ENCODE measurements at regions not wholly inside any gene's neighbourhood (a gene's known extent, or its start where the extent isn't known, plus 50 kb on each side); places are given as distances from the start of the nearest gene placed in this dataset.
"Not testable (repeated sequence)": the region's sequence is repeated elsewhere in the genome, so short reads cannot be mapped to it uniquely, and the experiment has no call there.

GRCh38 chr1:221983444-221983843 lies 241.6 kb upstream of the DUSP10 start:
- no peak for DNase-seq

- no peak for DNase-seq
Observed at GRCh38 chr1:221981461-221981860, 239.6 kb upstream of the DUSP10 start.

DNA sequence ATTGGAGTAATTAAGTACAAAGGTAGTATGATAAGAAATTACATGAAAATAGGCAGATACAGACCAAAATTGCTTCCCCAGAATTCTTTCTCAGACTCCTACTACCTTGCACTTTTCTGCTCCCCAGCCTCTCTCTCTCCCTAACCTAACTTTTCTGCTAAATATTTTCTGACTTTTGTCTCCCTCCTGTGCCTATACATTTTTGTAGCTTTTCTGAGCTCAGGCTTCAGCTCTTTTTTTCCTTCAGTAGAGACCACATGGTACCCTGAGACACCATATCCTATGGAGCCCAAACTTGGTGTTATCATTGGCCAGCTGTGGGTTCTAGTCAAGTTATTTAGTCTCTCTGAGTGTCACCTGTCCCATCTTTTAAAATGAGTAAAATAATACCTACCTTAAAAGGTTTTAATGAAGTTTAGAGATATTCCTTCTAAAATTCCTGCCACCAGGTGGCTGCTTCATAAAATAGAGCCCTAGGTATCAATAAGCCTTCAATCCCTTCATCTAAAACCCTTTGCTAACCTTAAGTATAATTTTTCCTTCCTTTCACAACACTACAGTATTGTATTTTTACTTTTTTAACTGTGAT lies 237.6 kb upstream of the DUSP10 start:
- DNase-seq: no peak

DNA sequence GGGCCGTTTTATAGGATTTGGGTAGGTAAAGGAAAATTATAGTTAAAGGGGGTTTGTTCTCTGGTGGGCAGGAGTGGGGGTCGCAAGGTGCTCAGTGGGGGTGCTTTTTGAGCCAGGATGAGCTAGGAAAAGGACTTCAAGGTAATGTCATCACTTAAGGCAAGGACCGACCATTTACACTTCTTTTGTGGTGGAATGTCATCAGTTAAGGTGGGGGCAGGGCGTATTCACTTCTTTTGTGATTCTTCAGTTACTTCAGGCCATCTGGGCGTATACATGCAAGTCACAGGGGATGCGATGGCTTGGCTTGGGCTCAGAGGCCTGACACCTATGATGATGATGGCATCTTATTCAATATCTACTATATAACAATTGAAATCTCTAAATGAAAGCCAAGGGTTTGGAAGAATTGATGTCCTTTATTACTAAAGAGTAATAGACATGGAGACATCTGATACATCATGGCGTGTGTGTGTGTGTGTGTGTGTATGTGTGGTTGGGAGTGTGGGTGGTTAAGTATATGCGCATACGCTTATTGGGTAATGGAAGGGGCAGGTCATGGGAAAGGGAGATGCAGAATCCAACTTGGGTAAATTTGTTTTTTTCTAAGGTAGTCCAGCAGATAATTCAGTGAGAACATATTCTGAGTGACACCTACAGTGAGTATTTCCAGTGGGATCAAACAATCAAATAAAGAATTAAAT lies 236.9 kb upstream of the DUSP10 start:
- not testable (repeated sequence) for DNase-seq

GRCh38 chr1:221973787-221974186 lies 231.9 kb upstream of the DUSP10 start:
- DNase-seq: not testable (repeated sequence)

GRCh38 chr1:221972276-221973235 lies 230.7 kb upstream of the DUSP10 start:
- no peak for DNase-seq

GRCh38 chr1:221971035-221971434 lies 229.1 kb upstream of the DUSP10 start:
- not testable (repeated sequence) for DNase-seq

DNA sequence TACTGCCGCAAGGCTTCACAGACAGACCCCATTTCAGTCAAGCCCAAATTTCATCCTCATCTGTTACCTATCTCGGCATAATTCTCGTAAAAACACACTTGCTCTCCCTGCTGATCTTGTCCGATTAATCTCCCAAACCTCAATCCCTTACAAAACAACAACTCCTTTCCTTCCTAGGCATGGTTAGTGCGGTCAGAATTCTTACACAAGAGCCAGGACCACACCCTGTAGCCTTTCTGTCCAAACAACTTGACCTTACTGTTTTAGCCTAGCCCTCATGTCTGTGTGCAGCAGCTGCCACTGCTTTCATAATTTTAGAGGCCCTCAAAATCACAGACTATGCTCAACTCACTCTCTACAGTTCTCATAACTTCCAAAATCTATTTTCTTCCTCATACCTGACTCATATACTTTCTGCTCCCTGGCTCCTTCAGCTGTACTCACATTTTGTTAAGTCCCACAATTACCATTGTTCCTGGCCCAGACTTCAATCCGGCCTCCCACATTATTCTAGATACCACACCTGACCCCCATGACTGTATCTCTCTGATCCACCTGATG lies 227.5 kb upstream of the DUSP10 start:
- not testable (repeated sequence) for DNase-seq

GRCh38 chr1:221967538-221967937 lies 225.6 kb upstream of the DUSP10 start:
- not testable (repeated sequence) for DNase-seq

DNA sequence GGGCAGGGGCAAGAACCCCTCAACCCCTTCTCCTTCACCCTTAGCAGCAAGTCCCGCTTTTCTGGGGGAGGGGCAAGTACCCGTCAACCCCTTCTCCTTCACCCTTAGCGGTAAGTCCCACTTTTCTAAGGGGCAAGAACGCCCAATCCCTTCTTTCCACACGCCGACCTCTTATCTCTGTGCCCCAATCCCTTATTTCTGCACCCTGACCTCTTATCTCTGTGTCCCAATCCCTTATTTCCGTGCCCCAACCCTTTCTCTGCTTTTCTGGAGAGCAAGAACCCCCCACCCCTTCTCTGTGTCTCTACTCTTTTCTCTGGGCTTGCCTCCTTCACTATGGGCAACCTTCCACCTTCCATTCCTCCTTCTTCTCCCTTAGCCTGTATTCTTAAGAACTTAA lies 225.0 kb upstream of the DUSP10 start:
- not testable (repeated sequence) for DNase-seq

- DNase-seq: not testable (repeated sequence)
Observed at GRCh38 chr1:221965891-221966290, 224.0 kb upstream of the DUSP10 start.

DNA sequence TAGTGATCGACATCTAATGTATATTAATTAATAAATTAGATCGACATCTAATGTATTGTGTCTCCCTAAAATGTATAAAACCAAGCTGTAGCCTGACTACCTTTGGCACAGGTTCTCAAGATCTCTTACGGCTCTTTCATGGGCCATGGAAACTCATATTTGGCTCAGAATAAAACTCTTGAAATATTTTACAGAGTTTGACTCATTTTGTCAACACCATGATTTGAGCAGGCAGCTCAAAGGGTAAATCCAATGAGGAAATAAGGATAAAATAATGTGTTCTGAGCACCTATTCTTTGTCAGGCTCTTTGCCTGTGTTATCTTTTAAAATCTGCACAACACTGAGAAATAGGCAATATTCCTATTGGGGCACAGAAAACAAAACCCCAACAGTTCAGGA lies 223.4 kb upstream of the DUSP10 start:
- DNase-seq: no peak

DNA sequence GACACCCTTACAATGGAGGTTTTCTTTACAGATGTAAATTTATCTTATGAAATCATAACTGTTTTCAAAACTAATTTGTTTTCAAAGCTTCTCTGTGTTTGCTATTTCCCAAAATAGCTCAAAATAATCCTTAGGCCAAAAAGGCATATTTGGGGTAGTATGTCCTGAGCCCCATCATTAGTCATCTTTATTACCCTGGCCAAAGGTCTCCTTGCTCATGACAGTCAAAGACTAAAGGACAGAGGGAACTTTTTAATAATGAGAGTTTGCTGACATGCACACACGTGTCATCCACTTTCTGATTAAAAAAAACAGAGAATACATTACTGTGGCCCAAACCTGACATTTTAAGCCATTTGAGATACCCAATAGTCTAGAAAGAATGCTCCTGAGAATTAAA lies 221.9 kb upstream of the DUSP10 start:
- no peak for DNase-seq

DNA sequence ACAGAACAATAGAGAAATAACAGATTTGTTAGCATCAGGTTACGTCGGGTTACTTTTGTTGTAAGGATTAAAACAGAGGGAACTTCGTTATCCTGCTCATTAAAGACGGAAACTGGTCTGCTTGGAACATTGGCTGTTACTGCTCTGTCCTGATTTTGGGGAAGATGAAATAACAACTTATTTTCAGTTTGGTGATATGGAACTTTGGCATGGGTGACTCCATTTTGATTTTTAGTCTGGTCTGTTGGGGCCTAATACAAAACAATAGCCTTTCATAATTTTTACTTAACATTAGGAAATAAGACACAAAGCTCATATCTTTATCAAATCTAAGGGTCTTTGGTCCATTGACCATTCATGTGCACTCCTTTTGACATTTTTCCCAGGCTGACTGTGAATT lies 220.5 kb upstream of the DUSP10 start:
- DNase-seq: no peak

- peak; percentile 16 to 21 for DNase-seq
Observed at GRCh38 chr1:221961532-221962292, 219.8 kb upstream of the DUSP10 start.

GRCh38 chr1:221958161-221958562 lies 216.3 kb upstream of the DUSP10 start:
- DNase-seq: not testable (repeated sequence)

GRCh38 chr1:221957350-221957749 lies 215.5 kb upstream of the DUSP10 start:
- not testable (repeated sequence) for DNase-seq

GRCh38 chr1:221949996-221950395 lies 208.1 kb upstream of the DUSP10 start:
- DNase-seq: no peak

DNA sequence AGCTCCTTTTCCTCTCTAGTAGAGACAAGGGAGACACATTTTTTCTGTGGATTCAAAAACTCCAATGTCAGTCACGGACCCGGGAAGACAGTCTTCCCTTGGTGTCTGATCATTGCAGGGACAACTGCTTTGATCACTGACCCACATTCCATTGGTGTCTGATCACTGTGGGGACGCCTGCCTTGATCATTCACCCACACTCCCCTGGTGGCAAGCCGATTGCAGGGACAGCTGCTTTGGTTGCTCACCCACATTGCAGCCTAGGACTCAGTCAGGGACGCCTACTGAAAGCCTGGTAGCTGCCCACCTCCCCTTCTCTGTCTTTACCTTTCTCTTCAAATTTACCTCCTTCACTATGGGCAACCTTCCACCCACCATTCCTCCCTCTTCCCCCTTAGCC lies 206.6 kb upstream of the DUSP10 start:
- DNase-seq: no peak

- no peak for DNase-seq
Observed at GRCh38 chr1:221947731-221948130, 205.8 kb upstream of the DUSP10 start.

GRCh38 chr1:221946768-221947167 lies 204.9 kb upstream of the DUSP10 start:
- DNase-seq: no peak

- no peak for DNase-seq
Observed at GRCh38 chr1:221945669-221946068, 203.8 kb upstream of the DUSP10 start.
